IPS-20b (cell line): ENCODE measurements at regions not wholly inside any gene's neighbourhood (a gene's known extent, or its start where the extent isn't known, plus 50 kb on each side); places are given as distances from the start of the nearest gene placed in this dataset.

Experiments
- H3K27ac ChIP-seq: one replicate; pipeline ENCODE4 v1.5.1; 2013; ENCODE audit warnings: low read length
- H3K27me3 ChIP-seq: 2 replicates; pipeline ENCODE4 v1.6.1; 2013; ENCODE audit warnings: mild to moderate bottlenecking, low read length, inconsistent platforms; ENCODE audit not compliant: insufficient read depth
- H3K36me3 ChIP-seq: 2 replicates; pipeline ENCODE4 v1.6.1; 2013; ENCODE audit warnings: low read depth, mild to moderate bottlenecking, inconsistent platforms, low read length, moderate library complexity; ENCODE audit not compliant: insufficient read depth
- H3K4me1 ChIP-seq: 2 replicates; pipeline ENCODE4 v1.6.1; 2013; ENCODE audit warnings: mild to moderate bottlenecking, control low read depth, inconsistent platforms, low read length, moderate library complexity; ENCODE audit not compliant: insufficient read depth
- H3K4me3 ChIP-seq: 2 replicates; pipeline ENCODE4 v1.5.1; 2013; ENCODE audit warnings: mild to moderate bottlenecking, low read length, inconsistent platforms
- H3K9ac ChIP-seq: 2 replicates; pipeline ENCODE4 v1.6.1; 2013; ENCODE audit warnings: low read depth, mild to moderate bottlenecking, inconsistent platforms, low read length, moderate library complexity
- H3K9me3 ChIP-seq: 2 replicates; pipeline ENCODE4 v1.6.1; 2013; ENCODE audit warnings: mild to moderate bottlenecking, low read depth, low read length, inconsistent platforms; ENCODE audit not compliant: insufficient read depth

DNA sequence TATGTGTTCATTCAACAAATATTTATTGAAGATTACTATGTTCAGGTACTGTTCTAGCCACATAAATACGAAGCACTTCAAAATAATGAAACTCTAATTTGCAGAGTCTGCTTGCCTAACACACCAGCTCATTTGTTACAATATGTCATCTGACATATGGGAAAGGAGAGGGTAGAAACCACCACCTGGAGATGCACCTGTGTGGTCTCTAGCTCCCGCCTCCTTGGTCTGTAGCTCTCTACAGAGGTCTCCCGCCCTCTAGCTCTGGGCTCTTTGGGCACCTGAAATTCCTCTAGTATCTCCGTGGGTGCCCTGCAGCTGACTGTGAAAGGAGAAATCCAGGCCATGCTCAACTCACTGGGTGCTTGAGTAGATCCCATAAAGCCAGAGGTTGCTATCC is 51.4 kb upstream of the DBX1 start:
- H3K27me3 ChIP-seq = peaks cover 84% of the 10 kb centered on the region
- no peak overlapping the region for H3K4me3 ChIP-seq
- no peak overlapping the region for H3K9ac ChIP-seq
- H3K36me3 ChIP-seq = no peaks in the 10 kb centered on the region
- no peaks in the 10 kb centered on the region for H3K9me3 ChIP-seq
- H3K27ac ChIP-seq = no peak overlapping the region
- peaks cover 9% of the 10 kb centered on the region; the same call in 1 of the 2 replicates for H3K4me1 ChIP-seq
